ENCODE measurements at regions not wholly inside any gene's neighbourhood (a gene's known extent, or its start where the extent isn't known, plus 50 kb on each side); places are given as distances from the start of the nearest gene placed in this dataset.
A peak's percentile ranks its signal among the peaks of the same experiment; 100 is the strongest.

GRCh38 chr3:70550723-70551319 lies 238.4 kb upstream of the MDFIC2 start:
- peak; percentile 80 for DNase-seq

- no peak for DNase-seq
Measured at GRCh38 chr3:70546679-70547078, 234.2 kb upstream of the MDFIC2 start.

GRCh38 chr3:70543493-70543892 lies 231.1 kb upstream of the MDFIC2 start:
- DNase-seq = no peak

- DNase-seq = peak; percentile 29
Measured at GRCh38 chr3:70539908-70540307, 227.5 kb upstream of the MDFIC2 start.

GRCh38 chr3:70532806-70533205 lies 220.4 kb upstream of the MDFIC2 start:
- DNase-seq = no peak

- no peak for DNase-seq
Measured at GRCh38 chr3:70531838-70532489, 219.5 kb upstream of the MDFIC2 start.

- peak; percentile 53 for DNase-seq
Measured at GRCh38 chr3:70531063-70531657, 218.7 kb upstream of the MDFIC2 start.

GRCh38 chr3:70530626-70531025 lies 218.2 kb upstream of the MDFIC2 start:
- no peak for DNase-seq

- no peak for DNase-seq
Measured at GRCh38 chr3:70527026-70527425, 214.6 kb upstream of the MDFIC2 start.

GRCh38 chr3:70519913-70520659 lies 207.6 kb upstream of the MDFIC2 start:
- DNase-seq = no peak

- DNase-seq = no peak
Measured at GRCh38 chr3:70519026-70519425, 206.6 kb upstream of the MDFIC2 start.

GRCh38 chr3:70518356-70518755 lies 205.9 kb upstream of the MDFIC2 start:
- DNase-seq = no peak

GRCh38 chr3:70517124-70517890 lies 204.9 kb upstream of the MDFIC2 start:
- no peak for DNase-seq

GRCh38 chr3:70516076-70516475 lies 203.6 kb upstream of the MDFIC2 start:
- no peak for DNase-seq

GRCh38 chr3:70507486-70507885 lies 195.0 kb upstream of the MDFIC2 start:
- no peak for DNase-seq

GRCh38 chr3:70506775-70507174 lies 194.3 kb upstream of the MDFIC2 start:
- DNase-seq = no peak

- peak; percentile 55 for DNase-seq
Measured at GRCh38 chr3:70501561-70501960, 189.1 kb upstream of the MDFIC2 start.

GRCh38 chr3:70488816-70489215 lies 176.4 kb upstream of the MDFIC2 start:
- DNase-seq = no peak

GRCh38 chr3:70488131-70488530 lies 175.7 kb upstream of the MDFIC2 start:
- no peak for DNase-seq

- no peak for DNase-seq
Measured at GRCh38 chr3:70486414-70487017, 174.1 kb upstream of the MDFIC2 start.

- DNase-seq = no peak
Measured at GRCh38 chr3:70476174-70476573, 163.7 kb upstream of the MDFIC2 start.
